Vagina (tissue), 2 donors: ENCODE measurements at regions not wholly inside any gene's neighbourhood (a gene's known extent, or its start where the extent isn't known, plus 50 kb on each side); places are given as distances from the start of the nearest gene placed in this dataset.

Experiments used
- DNase-seq, 2 donors: peaks; one replicate each; pipeline ENCODE4 v3.0.0-alpha.2; 2017; ENCODE audit errors: extremely low spot score in 2 of 2
- H3K27ac ChIP-seq: fragments of 200-600 bp; sonication (generic); one replicate; pipeline ENCODE4 v1.5.1; 2019
- H3K27me3 ChIP-seq: fragments of 200-600 bp; sonication (generic); one replicate; pipeline ENCODE4 v1.5.1; 2019
- H3K36me3 ChIP-seq, 2 donors: fragments of 200-600 bp; sonication (generic); one replicate each; pipeline ENCODE4 v1.5.1; 2017 to 2019
- H3K4me1 ChIP-seq: fragments of 200-600 bp; sonication (generic); one replicate; pipeline ENCODE4 v1.5.1; 2019
- H3K4me3 ChIP-seq, 2 donors: fragments of 200-600 bp; sonication (generic); 1 replicate in 1 of 2; 2 replicates in 1 of 2; pipeline ENCODE4 v1.5.1; 2016 to 2019
- H3K9me3 ChIP-seq: fragments of 200-600 bp; sonication (generic); one replicate; pipeline ENCODE4 v1.5.1; 2019
- POLR2A ChIP-seq, 2 donors: fragments of 450-650 bp; IDR thresholded peaks; one replicate each; pipeline ENCODE4 v1.6.1; 2017; ENCODE audit warnings: antibody characterized with exemption in 2 of 2, mild to moderate bottlenecking in 2 of 2, moderate library complexity in 2 of 2
- POLR2AphosphoS5 ChIP-seq, 2 donors: sonication (generic); formaldehyde crosslinking; IDR thresholded peaks; one replicate each; pipeline ENCODE4 v1.9.0; 2017; ENCODE audit warnings: antibody characterized with exemption in 2 of 2, mild to moderate bottlenecking in 2 of 2, low read depth in 1 of 2; ENCODE audit not compliant: insufficient read depth in 1 of 2
- intact Hi-C: fragments of 100-400 bp; cut with DNase I; formaldehyde crosslinking; loops from one replicate; pipeline ENCODE4 v1.15.1; 2023
- TF ChIP-seq, protein P1 (sequence below), 3 experiments: fragments of 450-650 bp in 2 of 3; fragments of 200-600 bp in 1 of 3; sonication (generic) in 1 of 3; IDR thresholded peaks; one replicate each; pipeline ENCODE4 v1.5.1; 2017 to 2019; ENCODE audit warnings: antibody characterized with exemption in 3 of 3, mild to moderate bottlenecking in 2 of 3, moderate library complexity in 2 of 3

DNA sequence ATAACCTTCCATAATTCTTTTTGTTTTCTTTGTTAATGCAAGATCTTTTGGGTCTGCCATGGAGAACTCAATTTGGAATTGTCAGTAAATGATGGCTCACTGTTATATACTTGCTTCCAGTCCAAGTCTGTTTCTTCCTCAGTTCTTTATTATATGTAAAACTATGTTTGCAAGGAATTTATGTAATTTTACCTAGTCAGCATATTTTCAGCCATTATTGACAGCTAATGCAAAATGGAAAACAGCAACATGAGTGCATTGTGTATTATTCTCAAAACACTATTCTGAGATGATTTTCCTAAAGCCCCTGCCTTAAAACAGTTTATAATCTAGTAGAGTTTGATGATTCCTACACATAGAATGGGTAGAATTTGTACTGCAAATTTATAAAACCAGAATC, 167.5 kb downstream of the TANC2 start:
- H3K4me1 ChIP-seq = no peaks in the 10 kb centered on the region
- H3K27ac ChIP-seq = no peak overlapping the region
- H3K9me3 ChIP-seq = no peaks in the 10 kb centered on the region
- H3K36me3 ChIP-seq = no peaks in the 10 kb centered on the region
- TF ChIP-seq POLR2AphosphoS5 (IDR thresholded peaks at IDR 0.05; ENCODE audit: insufficient read depth in 1 of 2, low read depth in 1 of 2) = no peak
- TF ChIP-seq, protein P1, sequence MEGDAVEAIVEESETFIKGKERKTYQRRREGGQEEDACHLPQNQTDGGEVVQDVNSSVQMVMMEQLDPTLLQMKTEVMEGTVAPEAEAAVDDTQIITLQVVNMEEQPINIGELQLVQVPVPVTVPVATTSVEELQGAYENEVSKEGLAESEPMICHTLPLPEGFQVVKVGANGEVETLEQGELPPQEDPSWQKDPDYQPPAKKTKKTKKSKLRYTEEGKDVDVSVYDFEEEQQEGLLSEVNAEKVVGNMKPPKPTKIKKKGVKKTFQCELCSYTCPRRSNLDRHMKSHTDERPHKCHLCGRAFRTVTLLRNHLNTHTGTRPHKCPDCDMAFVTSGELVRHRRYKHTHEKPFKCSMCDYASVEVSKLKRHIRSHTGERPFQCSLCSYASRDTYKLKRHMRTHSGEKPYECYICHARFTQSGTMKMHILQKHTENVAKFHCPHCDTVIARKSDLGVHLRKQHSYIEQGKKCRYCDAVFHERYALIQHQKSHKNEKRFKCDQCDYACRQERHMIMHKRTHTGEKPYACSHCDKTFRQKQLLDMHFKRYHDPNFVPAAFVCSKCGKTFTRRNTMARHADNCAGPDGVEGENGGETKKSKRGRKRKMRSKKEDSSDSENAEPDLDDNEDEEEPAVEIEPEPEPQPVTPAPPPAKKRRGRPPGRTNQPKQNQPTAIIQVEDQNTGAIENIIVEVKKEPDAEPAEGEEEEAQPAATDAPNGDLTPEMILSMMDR (IDR thresholded peaks at IDR 0.05) = no peak
- TF ChIP-seq POLR2A (IDR thresholded peaks at IDR 0.05) = no peak
- H3K4me3 ChIP-seq = no peak overlapping the region
- intact Hi-C loops = no loop called here
- DNase-seq = no peak
- H3K27me3 ChIP-seq = no peaks in the 10 kb centered on the region

GRCh38 chr17:63134867-63135266, 168.8 kb downstream of the TANC2 start:
- intact Hi-C loops = loop anchor here (5.0 kb wide), 1 partner anchor 158 kb away; no protein-coding TSS in a partner anchor
- Histone ChIP-seq H3K27ac (no peak overlapping the region), H3K36me3 (no peaks in the 10 kb centered on the region), H3K4me1 (no peaks in the 10 kb centered on the region), H3K27me3 (no peaks in the 10 kb centered on the region), H3K9me3 (no peaks in the 10 kb centered on the region), H3K4me3 (no peak overlapping the region)
- no peak for DNase-seq
- TF ChIP-seq, protein P1 (IDR thresholded peaks at IDR 0.05) = no peak
- no peak for TF ChIP-seq POLR2AphosphoS5 (IDR thresholded peaks at IDR 0.05; ENCODE audit: insufficient read depth in 1 of 2, low read depth in 1 of 2)
- TF ChIP-seq POLR2A (IDR thresholded peaks at IDR 0.05) = no peak

GRCh38 chr17:63136369-63137012, 170.5 kb downstream of the TANC2 start:
- no peak overlapping the region for H3K27ac ChIP-seq
- no peaks in the 10 kb centered on the region for H3K9me3 ChIP-seq
- H3K36me3 ChIP-seq = no peaks in the 10 kb centered on the region
- no peak for DNase-seq
- intact Hi-C loops = loop anchor here (5.0 kb wide), 1 partner anchor 159 kb away; no protein-coding TSS in a partner anchor
- no peaks in the 10 kb centered on the region for H3K4me1 ChIP-seq
- TF ChIP-seq POLR2AphosphoS5 (IDR thresholded peaks at IDR 0.05; ENCODE audit: insufficient read depth in 1 of 2, low read depth in 1 of 2) = no peak
- no peak for TF ChIP-seq POLR2A (IDR thresholded peaks at IDR 0.05)
- TF ChIP-seq, protein P1 (IDR thresholded peaks at IDR 0.05) = no peak
- no peak overlapping the region for H3K4me3 ChIP-seq
- no peaks in the 10 kb centered on the region for H3K27me3 ChIP-seq

DNA sequence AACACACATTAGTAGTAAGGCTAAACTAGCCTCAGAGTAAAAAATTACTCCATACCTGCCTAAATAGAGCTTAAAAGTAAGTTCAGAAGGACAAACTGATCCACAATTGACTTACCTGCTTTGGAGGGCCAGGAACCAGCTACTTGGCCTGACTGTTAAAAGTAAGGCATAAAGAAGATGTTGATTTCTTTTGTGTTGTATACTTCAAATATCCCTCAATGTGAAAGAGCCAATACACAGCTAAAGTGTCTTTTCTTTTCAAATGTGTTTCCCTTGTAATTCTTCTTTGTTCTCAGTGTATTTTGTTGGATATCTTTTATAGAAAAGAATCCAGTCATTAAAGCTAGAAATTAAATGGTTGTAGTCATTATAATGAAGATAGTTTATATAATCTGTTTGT, 171.1 kb downstream of the TANC2 start:
- H3K9me3 ChIP-seq = no peaks in the 10 kb centered on the region
- intact Hi-C loops = loop anchor here (5.0 kb wide), 1 partner anchor 160 kb away; no protein-coding TSS in a partner anchor

DNA sequence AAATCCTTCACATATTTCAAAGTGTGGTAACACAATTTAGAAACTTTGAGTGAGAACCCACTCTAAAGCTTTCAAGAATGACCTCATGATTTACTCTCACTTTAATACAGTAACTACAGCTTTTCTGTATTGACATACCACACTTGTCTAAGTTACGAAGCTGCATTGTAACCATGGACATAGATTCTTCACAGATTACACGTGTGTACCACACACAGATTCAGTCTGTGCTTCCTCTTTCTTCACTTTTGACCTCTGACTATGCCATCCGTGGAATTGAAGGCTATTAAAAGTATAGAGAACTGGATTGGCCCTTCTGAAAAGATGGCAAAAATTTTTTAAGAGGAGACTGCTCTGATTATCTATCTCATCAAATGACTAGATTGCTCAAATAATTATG, 172.7 kb downstream of the TANC2 start:
- H3K36me3 ChIP-seq = no peaks in the 10 kb centered on the region
- DNase-seq = no peak
- no peaks in the 10 kb centered on the region for H3K9me3 ChIP-seq
- intact Hi-C loops = loop anchor here (5.0 kb wide), 1 partner anchor 161 kb away; no protein-coding TSS in a partner anchor
- H3K27ac ChIP-seq = no peak overlapping the region
- TF ChIP-seq, protein P1 (IDR thresholded peaks at IDR 0.05) = no peak
- TF ChIP-seq POLR2A (IDR thresholded peaks at IDR 0.05) (no peak), POLR2AphosphoS5 (IDR thresholded peaks at IDR 0.05; ENCODE audit: insufficient read depth in 1 of 2, low read depth in 1 of 2) (no peak)
- H3K4me1 ChIP-seq = no peaks in the 10 kb centered on the region
- H3K27me3 ChIP-seq = no peaks in the 10 kb centered on the region
- H3K4me3 ChIP-seq = no peak overlapping the region

More for the DNA sequence above, 171.1 kb downstream of the TANC2 start:
- Histone ChIP-seq H3K36me3 (no peaks in the 10 kb centered on the region), H3K27me3 (no peaks in the 10 kb centered on the region), H3K27ac (no peak overlapping the region), H3K4me3 (no peak overlapping the region), H3K4me1 (no peaks in the 10 kb centered on the region)
- TF ChIP-seq, protein P1 (IDR thresholded peaks at IDR 0.05) = no peak
- TF ChIP-seq POLR2A (IDR thresholded peaks at IDR 0.05) (no peak), POLR2AphosphoS5 (IDR thresholded peaks at IDR 0.05; ENCODE audit: insufficient read depth in 1 of 2, low read depth in 1 of 2) (no peak)
- no peak for DNase-seq
